ENCODE measurements at regions not wholly inside any gene's neighbourhood (a gene's known extent, or its start where the extent isn't known, plus 50 kb on each side); places are given as distances from the start of the nearest gene placed in this dataset.

DNA sequence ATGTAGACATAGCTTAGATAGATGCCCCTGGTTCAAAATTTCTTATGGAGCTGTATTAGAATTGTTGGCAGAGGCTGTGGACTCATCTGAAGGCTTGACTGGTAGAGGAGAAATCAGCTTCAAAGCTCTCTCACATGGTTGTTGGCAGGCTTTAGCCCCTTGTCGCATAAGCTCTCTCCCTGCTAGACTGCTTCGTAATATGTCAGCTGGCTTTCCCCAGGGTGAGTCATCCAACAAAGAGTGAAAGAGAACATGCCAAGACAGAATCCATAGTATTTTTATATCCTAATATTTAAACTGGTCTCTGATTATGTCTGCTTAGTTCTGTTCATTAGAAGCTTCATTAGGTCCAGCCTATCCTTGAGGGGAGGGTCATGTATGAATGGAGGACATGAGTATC is 427.4 kb upstream of the NAALADL2 start:
- TF ChIP-seq POLR2A (IDR thresholded peaks at IDR 0.05; ENCODE audit: low read depth, low read length) (no peak), CTCF (IDR thresholded peaks at IDR 0.05 in 2 of 3, conservative IDR thresholded peaks at IDR 0.05 in 1 of 3; ENCODE audit: control insufficient read depth in 2 of 3, extremely low read depth in 1 of 3, insufficient read depth in 1 of 3, low read depth in 3 of 3, low read length in 3 of 3) (no peak), SPI1 (IDR thresholded peaks at IDR 0.05; ENCODE audit: borderline replicate concordance, insufficient read depth, low read depth, low read length) (no peak), CHD2 (IDR thresholded peaks at IDR 0.05; ENCODE audit: borderline replicate concordance, low read depth, low read length) (no peak), CEBPZ (IDR thresholded peaks at IDR 0.05; ENCODE audit: low read depth, low read length) (no peak), EZH2 (IDR thresholded peaks at IDR 0.05; ENCODE audit: borderline replicate concordance, control insufficient read depth, low read depth, low read length) (no peak), SRF (IDR thresholded peaks at IDR 0.05; ENCODE audit: low read depth in 2 of 2, low read length in 2 of 2) (no peak), YY1 (IDR thresholded peaks at IDR 0.05; ENCODE audit: low read depth, low read length) (no peak), EP300 (IDR thresholded peaks at IDR 0.05; ENCODE audit: borderline replicate concordance in 1 of 2, control insufficient read depth in 1 of 2, low read depth in 2 of 2, low read length in 2 of 2) (no peak), CREM (IDR thresholded peaks at IDR 0.05; ENCODE audit: low read depth) (no peak), PBX3 (IDR thresholded peaks at IDR 0.05; ENCODE audit: insufficient replicate concordance, low read depth, low read length) (no peak), ESRRA (IDR thresholded peaks at IDR 0.05; ENCODE audit: low read length) (no peak), POLR2AphosphoS5 (IDR thresholded peaks at IDR 0.05; ENCODE audit: low read length) (no peak)
- TF ChIP-seq, protein P1, sequence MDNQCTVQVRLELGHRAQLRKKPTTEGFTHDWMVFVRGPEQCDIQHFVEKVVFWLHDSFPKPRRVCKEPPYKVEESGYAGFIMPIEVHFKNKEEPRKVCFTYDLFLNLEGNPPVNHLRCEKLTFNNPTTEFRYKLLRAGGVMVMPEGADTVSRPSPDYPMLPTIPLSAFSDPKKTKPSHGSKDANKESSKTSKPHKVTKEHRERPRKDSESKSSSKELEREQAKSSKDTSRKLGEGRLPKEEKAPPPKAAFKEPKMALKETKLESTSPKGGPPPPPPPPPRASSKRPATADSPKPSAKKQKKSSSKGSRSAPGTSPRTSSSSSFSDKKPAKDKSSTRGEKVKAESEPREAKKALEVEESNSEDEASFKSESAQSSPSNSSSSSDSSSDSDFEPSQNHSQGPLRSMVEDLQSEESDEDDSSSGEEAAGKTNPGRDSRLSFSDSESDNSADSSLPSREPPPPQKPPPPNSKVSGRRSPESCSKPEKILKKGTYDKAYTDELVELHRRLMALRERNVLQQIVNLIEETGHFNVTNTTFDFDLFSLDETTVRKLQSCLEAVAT (IDR thresholded peaks at IDR 0.05) = no peak
